ENCODE measurements at regions not wholly inside any gene's neighbourhood (a gene's known extent, or its start where the extent isn't known, plus 50 kb on each side); places are given as distances from the start of the nearest gene placed in this dataset.
"Not testable (repeated sequence)": the region's sequence is repeated elsewhere in the genome, so short reads cannot be mapped to it uniquely, and the experiment has no call there.

DNA sequence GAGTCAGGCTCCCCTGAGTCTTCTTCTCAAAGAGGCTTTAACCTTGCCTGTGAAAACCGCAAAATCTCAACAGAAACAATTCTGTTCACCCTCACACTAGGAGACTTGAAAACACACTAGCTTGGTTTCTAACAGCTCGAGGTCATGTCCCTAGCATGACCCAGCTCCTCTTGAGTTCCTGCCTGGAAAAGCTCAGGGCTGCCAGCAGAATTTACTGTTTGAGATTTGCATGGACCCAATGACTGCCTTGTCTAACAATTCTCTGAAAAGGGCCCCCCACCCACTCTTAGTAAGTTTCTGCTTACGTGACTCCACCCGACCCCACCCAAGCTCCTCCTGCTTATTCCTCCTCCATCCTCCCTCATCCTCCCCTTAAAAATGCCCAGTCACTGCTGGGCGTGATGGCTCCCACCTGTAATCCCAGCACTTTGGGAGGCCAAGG lies 85.1 kb upstream of the KMT2C start:
- H3K36me3 ChIP-seq (ENCODE audit: insufficient read depth, low read length): no peaks in the 10 kb centered on the region
- H3K4me1 ChIP-seq (ENCODE audit: insufficient read depth, low read length): peaks cover 4% of the 10 kb centered on the region
- no peaks in the 10 kb centered on the region for H3K79me2 ChIP-seq (ENCODE audit: insufficient read depth, low read length)
- FAIRE-seq (no peak), DNase-seq (ENCODE audit: low read depth) (no peak)
- no peaks in the 10 kb centered on the region for H4K20me1 ChIP-seq (ENCODE audit: insufficient read depth, low read length)
- TF ChIP-seq EZH2 (IDR thresholded peaks at IDR 0.05; ENCODE audit: insufficient read depth, low read length): no peak
- TF ChIP-seq, protein P1, sequence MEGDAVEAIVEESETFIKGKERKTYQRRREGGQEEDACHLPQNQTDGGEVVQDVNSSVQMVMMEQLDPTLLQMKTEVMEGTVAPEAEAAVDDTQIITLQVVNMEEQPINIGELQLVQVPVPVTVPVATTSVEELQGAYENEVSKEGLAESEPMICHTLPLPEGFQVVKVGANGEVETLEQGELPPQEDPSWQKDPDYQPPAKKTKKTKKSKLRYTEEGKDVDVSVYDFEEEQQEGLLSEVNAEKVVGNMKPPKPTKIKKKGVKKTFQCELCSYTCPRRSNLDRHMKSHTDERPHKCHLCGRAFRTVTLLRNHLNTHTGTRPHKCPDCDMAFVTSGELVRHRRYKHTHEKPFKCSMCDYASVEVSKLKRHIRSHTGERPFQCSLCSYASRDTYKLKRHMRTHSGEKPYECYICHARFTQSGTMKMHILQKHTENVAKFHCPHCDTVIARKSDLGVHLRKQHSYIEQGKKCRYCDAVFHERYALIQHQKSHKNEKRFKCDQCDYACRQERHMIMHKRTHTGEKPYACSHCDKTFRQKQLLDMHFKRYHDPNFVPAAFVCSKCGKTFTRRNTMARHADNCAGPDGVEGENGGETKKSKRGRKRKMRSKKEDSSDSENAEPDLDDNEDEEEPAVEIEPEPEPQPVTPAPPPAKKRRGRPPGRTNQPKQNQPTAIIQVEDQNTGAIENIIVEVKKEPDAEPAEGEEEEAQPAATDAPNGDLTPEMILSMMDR (IDR thresholded peaks at IDR 0.05; ENCODE audit: insufficient read depth, low read depth, low read length): no peak
- no peak overlapping the region for H3K9ac ChIP-seq (ENCODE audit: low read length)
- Mint-ChIP-seq H3K36me3 (ENCODE audit: low read depth, unreplicated experiment) (no peaks in the 10 kb centered on the region), H3K27ac (ENCODE audit: unreplicated experiment) (peak overlapping the region; percentile 26), H3K4me1 (ENCODE audit: low read depth, unreplicated experiment) (no peaks in the 10 kb centered on the region), H3K4me3 (ENCODE audit: unreplicated experiment) (no peak overlapping the region), H3K9me3 (ENCODE audit: unreplicated experiment) (peaks cover 6% of the 10 kb centered on the region), H3K27me3 (ENCODE audit: low read depth, unreplicated experiment) (peaks cover 2% of the 10 kb centered on the region)
- no peak overlapping the region for H3K4me2 ChIP-seq (ENCODE audit: low read length)
- H2AFZ ChIP-seq (ENCODE audit: low read depth, low read length): no peak overlapping the region
- H3K4me3 ChIP-seq (ENCODE audit: insufficient read depth, low read depth, low read length): no peak overlapping the region
- H3K27me3 ChIP-seq (ENCODE audit: insufficient read depth, low read length): no peaks in the 10 kb centered on the region
- no peaks in the 10 kb centered on the region for H3K9me3 ChIP-seq (ENCODE audit: insufficient read depth, low read depth, low read length)
- no peak overlapping the region for H3K27ac ChIP-seq (ENCODE audit: low read depth, low read length)

DNA sequence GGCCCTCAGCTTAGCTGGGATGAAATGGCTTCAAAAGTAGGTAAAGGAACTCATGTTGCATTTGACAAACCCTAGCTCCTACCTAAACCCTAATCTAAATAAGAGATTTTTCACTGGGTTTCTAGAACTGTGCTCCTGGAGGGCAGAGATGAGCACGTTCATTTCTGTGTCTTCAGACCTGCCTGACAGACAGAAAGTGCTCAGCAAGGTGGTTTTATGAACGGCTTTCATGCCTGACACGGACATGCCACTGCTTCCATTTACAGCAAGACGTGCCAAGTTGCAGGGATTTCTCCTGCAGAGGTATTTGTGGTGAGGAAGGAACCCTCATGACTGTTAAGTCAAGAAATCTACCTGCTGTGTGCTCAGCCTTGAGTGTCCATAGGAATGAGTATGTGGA lies 83.5 kb upstream of the KMT2C start:
- no peak overlapping the region for H3K27ac ChIP-seq (ENCODE audit: low read depth, low read length)
- no peak overlapping the region for H3K4me3 ChIP-seq (ENCODE audit: insufficient read depth, low read depth, low read length)
- H3K27ac Mint-ChIP-seq (ENCODE audit: unreplicated experiment): no peak overlapping the region
- no peaks in the 10 kb centered on the region for H3K79me2 ChIP-seq (ENCODE audit: insufficient read depth, low read length)
- no peak for FAIRE-seq
- no peak overlapping the region for H2AFZ ChIP-seq (ENCODE audit: low read depth, low read length)
- H3K4me2 ChIP-seq (ENCODE audit: low read length): no peak overlapping the region
- no peak for TF ChIP-seq EZH2 (IDR thresholded peaks at IDR 0.05; ENCODE audit: insufficient read depth, low read length)
- TF ChIP-seq, protein P1 (IDR thresholded peaks at IDR 0.05; ENCODE audit: insufficient read depth, low read depth, low read length): no peak
- no peaks in the 10 kb centered on the region for H3K27me3 ChIP-seq (ENCODE audit: insufficient read depth, low read length)
- H3K36me3 ChIP-seq (ENCODE audit: insufficient read depth, low read length): no peaks in the 10 kb centered on the region
- peaks cover 6% of the 10 kb centered on the region for H3K9me3 Mint-ChIP-seq (ENCODE audit: unreplicated experiment)
- DNase-seq (ENCODE audit: low read depth): no peak
- H3K27me3 Mint-ChIP-seq (ENCODE audit: low read depth, unreplicated experiment): peaks cover 3% of the 10 kb centered on the region
- no peaks in the 10 kb centered on the region for H3K9me3 ChIP-seq (ENCODE audit: insufficient read depth, low read depth, low read length)
- H3K4me1 Mint-ChIP-seq (ENCODE audit: low read depth, unreplicated experiment): no peaks in the 10 kb centered on the region
- H3K9ac ChIP-seq (ENCODE audit: low read length): no peak overlapping the region
- no peaks in the 10 kb centered on the region for H3K36me3 Mint-ChIP-seq (ENCODE audit: low read depth, unreplicated experiment)
- H3K4me3 Mint-ChIP-seq (ENCODE audit: unreplicated experiment): no peak overlapping the region
- H4K20me1 ChIP-seq (ENCODE audit: insufficient read depth, low read length): no peaks in the 10 kb centered on the region
- H3K4me1 ChIP-seq (ENCODE audit: insufficient read depth, low read length): peaks cover 4% of the 10 kb centered on the region

DNA sequence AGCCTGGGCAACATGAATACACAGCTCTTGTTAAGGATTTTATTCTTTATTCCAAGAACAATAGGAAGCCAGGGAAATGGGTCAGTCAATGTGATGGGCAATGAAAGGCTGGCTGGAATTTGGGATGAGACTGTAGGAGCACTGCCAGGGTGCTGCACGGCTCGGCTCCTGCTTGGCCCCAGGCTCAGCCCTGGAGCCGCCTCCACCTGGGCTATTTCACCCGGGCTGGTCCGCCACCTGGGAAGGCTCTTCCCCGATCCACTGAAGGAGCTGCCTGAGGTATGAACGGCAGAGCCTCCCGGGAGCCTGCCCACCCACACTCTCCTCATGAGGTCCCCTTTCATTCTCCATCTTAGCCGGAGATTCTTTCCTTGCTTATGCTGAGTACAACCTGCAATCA lies 80.4 kb upstream of the KMT2C start:
- Histone ChIP-seq H3K4me3 (ENCODE audit: insufficient read depth, low read depth, low read length) (no peak overlapping the region), H3K9me3 (ENCODE audit: insufficient read depth, low read depth, low read length) (no peaks in the 10 kb centered on the region), H3K36me3 (ENCODE audit: insufficient read depth, low read length) (no peaks in the 10 kb centered on the region), H3K27me3 (ENCODE audit: insufficient read depth, low read length) (no peaks in the 10 kb centered on the region), H3K4me2 (ENCODE audit: low read length) (no peak overlapping the region), H4K20me1 (ENCODE audit: insufficient read depth, low read length) (no peaks in the 10 kb centered on the region), H3K9ac (ENCODE audit: low read length) (no peak overlapping the region), H2AFZ (ENCODE audit: low read depth, low read length) (no peak overlapping the region), H3K27ac (ENCODE audit: low read depth, low read length) (no peak overlapping the region), H3K79me2 (ENCODE audit: insufficient read depth, low read length) (no peaks in the 10 kb centered on the region), H3K4me1 (ENCODE audit: insufficient read depth, low read length) (no peaks in the 10 kb centered on the region)
- Mint-ChIP-seq H3K27ac (ENCODE audit: unreplicated experiment) (no peak overlapping the region), H3K36me3 (ENCODE audit: low read depth, unreplicated experiment) (no peaks in the 10 kb centered on the region), H3K4me1 (ENCODE audit: low read depth, unreplicated experiment) (no peaks in the 10 kb centered on the region), H3K4me3 (ENCODE audit: unreplicated experiment) (no peak overlapping the region), H3K9me3 (ENCODE audit: unreplicated experiment) (peaks cover 4% of the 10 kb centered on the region), H3K27me3 (ENCODE audit: low read depth, unreplicated experiment) (peaks cover 5% of the 10 kb centered on the region)
- FAIRE-seq (no peak), DNase-seq (ENCODE audit: low read depth) (no peak)
- no peak for TF ChIP-seq EZH2 (IDR thresholded peaks at IDR 0.05; ENCODE audit: insufficient read depth, low read length)
- TF ChIP-seq, protein P1 (IDR thresholded peaks at IDR 0.05; ENCODE audit: insufficient read depth, low read depth, low read length): no peak

GRCh38 chr7:152515266-152515950 lies 79.6 kb upstream of the KMT2C start:
- not testable (repeated sequence) for H2AFZ ChIP-seq (ENCODE audit: low read depth, low read length); H3K36me3 Mint-ChIP-seq (ENCODE audit: low read depth, unreplicated experiment); H3K4me1 ChIP-seq (ENCODE audit: insufficient read depth, low read length); H3K27me3 Mint-ChIP-seq (ENCODE audit: low read depth, unreplicated experiment); H3K9ac ChIP-seq (ENCODE audit: low read length); H4K20me1 ChIP-seq (ENCODE audit: insufficient read depth, low read length); DNase-seq (ENCODE audit: low read depth); H3K9me3 Mint-ChIP-seq (ENCODE audit: unreplicated experiment); FAIRE-seq; H3K27ac Mint-ChIP-seq (ENCODE audit: unreplicated experiment); H3K4me1 Mint-ChIP-seq (ENCODE audit: low read depth, unreplicated experiment); H3K27ac ChIP-seq (ENCODE audit: low read depth, low read length); H3K4me2 ChIP-seq (ENCODE audit: low read length); H3K4me3 ChIP-seq (ENCODE audit: insufficient read depth, low read depth, low read length); H3K9me3 ChIP-seq (ENCODE audit: insufficient read depth, low read depth, low read length); H3K27me3 ChIP-seq (ENCODE audit: insufficient read depth, low read length); H3K36me3 ChIP-seq (ENCODE audit: insufficient read depth, low read length); H3K79me2 ChIP-seq (ENCODE audit: insufficient read depth, low read length)
- H3K4me3 Mint-ChIP-seq (ENCODE audit: unreplicated experiment): peak overlapping the region; percentile 14
